ENCODE measurements at regions not wholly inside any gene's neighbourhood (a gene's known extent, or its start where the extent isn't known, plus 50 kb on each side); places are given as distances from the start of the nearest gene placed in this dataset.
"Not testable (repeated sequence)": the region's sequence is repeated elsewhere in the genome, so short reads cannot be mapped to it uniquely, and the experiment has no call there.

- DNase-seq: no peak
Measured at GRCh38 chr18:78816916-78817315, 162.7 kb upstream of the SALL3 start.

GRCh38 chr18:78818495-78818894 is 161.1 kb upstream of the SALL3 start:
- DNase-seq: no peak

- DNase-seq: no peak
Measured at GRCh38 chr18:78818961-78819360, 160.7 kb upstream of the SALL3 start.

- DNase-seq: no peak
Measured at GRCh38 chr18:78820161-78820834, 159.3 kb upstream of the SALL3 start.

- DNase-seq: no peak
Measured at GRCh38 chr18:78821396-78821795, 158.2 kb upstream of the SALL3 start.

- no peak for DNase-seq
Measured at GRCh38 chr18:78822171-78822948, 157.3 kb upstream of the SALL3 start.

GRCh38 chr18:78822949-78823285 is 156.7 kb upstream of the SALL3 start:
- DNase-seq: no peak

- no peak for DNase-seq
Measured at GRCh38 chr18:78825168-78825567, 154.4 kb upstream of the SALL3 start.

GRCh38 chr18:78826631-78827030 is 153.0 kb upstream of the SALL3 start:
- DNase-seq: no peak

- DNase-seq: no peak
Measured at GRCh38 chr18:78827141-78827540, 152.5 kb upstream of the SALL3 start.

- DNase-seq: no peak
Measured at GRCh38 chr18:78828131-78828530, 151.5 kb upstream of the SALL3 start.

GRCh38 chr18:78829026-78829425 is 150.6 kb upstream of the SALL3 start:
- not testable (repeated sequence) for DNase-seq

GRCh38 chr18:78830161-78830560 is 149.5 kb upstream of the SALL3 start:
- no peak for DNase-seq

GRCh38 chr18:78830826-78831225 is 148.8 kb upstream of the SALL3 start:
- no peak for DNase-seq

- DNase-seq: no peak
Measured at GRCh38 chr18:78831603-78832002, 148.0 kb upstream of the SALL3 start.

GRCh38 chr18:78833833-78834232 is 145.8 kb upstream of the SALL3 start:
- no peak for DNase-seq

GRCh38 chr18:78836838-78837237 is 142.8 kb upstream of the SALL3 start:
- DNase-seq: no peak

GRCh38 chr18:78837754-78838153 is 141.9 kb upstream of the SALL3 start:
- no peak for DNase-seq

GRCh38 chr18:78838183-78838582 is 141.4 kb upstream of the SALL3 start:
- DNase-seq: no peak

- no peak for DNase-seq
Measured at GRCh38 chr18:78849046-78849445, 130.6 kb upstream of the SALL3 start.

- DNase-seq: no peak
Measured at GRCh38 chr18:78849458-78849857, 130.2 kb upstream of the SALL3 start.

GRCh38 chr18:78853341-78853740 is 126.3 kb upstream of the SALL3 start:
- DNase-seq: no peak

GRCh38 chr18:78855188-78855587 is 124.4 kb upstream of the SALL3 start:
- DNase-seq: no peak

GRCh38 chr18:78856569-78857313 is 122.9 kb upstream of the SALL3 start:
- DNase-seq: no peak
